Spleen (tissue), 7 donors: ENCODE measurements at regions not wholly inside any gene's neighbourhood (a gene's known extent, or its start where the extent isn't known, plus 50 kb on each side); places are given as distances from the start of the nearest gene placed in this dataset.

Experiments
- POLR2A ChIP-seq, 3 donors: fragments of 450-650 bp; IDR thresholded peaks; one replicate each; pipeline ENCODE4 v1.5.1; 2017; ENCODE audit warnings: antibody characterized with exemption in 3 of 3, mild to moderate bottlenecking in 1 of 3
- POLR2AphosphoS5 ChIP-seq, 3 donors: sonication (generic); formaldehyde crosslinking; IDR thresholded peaks; one replicate each; pipeline ENCODE4 v1.5.1; 2017; ENCODE audit warnings: antibody characterized with exemption in 3 of 3
- TF ChIP-seq, protein P1 (sequence below), 11 experiments: fragments of 200-600 bp in 7 of 11; fragments of 450-650 bp in 4 of 11; sonication (generic) in 4 of 11; IDR thresholded peaks in 8 of 11; conservative IDR thresholded peaks in 3 of 11; 1 replicate in 7 of 11; 2 replicates in 4 of 11; pipeline versions ENCODE4 v1.4.0 to v1.8.0; 2016 to 2021; ENCODE audit warnings: antibody characterized with exemption in 11 of 11, inconsistent platforms in 4 of 11, mild to moderate bottlenecking in 1 of 11
- donor health status: DM: no; HTN: no; CAD: no; lungs with moderate emphysema.
- donor health status: DM: no; HTN: no; CAD: no.
- donor health status: DM: no; HTN: no; CAD: no.

GRCh38 chr10:129105266-129105665 is 361.8 kb upstream of the MGMT start:
- TF ChIP-seq, protein P1, sequence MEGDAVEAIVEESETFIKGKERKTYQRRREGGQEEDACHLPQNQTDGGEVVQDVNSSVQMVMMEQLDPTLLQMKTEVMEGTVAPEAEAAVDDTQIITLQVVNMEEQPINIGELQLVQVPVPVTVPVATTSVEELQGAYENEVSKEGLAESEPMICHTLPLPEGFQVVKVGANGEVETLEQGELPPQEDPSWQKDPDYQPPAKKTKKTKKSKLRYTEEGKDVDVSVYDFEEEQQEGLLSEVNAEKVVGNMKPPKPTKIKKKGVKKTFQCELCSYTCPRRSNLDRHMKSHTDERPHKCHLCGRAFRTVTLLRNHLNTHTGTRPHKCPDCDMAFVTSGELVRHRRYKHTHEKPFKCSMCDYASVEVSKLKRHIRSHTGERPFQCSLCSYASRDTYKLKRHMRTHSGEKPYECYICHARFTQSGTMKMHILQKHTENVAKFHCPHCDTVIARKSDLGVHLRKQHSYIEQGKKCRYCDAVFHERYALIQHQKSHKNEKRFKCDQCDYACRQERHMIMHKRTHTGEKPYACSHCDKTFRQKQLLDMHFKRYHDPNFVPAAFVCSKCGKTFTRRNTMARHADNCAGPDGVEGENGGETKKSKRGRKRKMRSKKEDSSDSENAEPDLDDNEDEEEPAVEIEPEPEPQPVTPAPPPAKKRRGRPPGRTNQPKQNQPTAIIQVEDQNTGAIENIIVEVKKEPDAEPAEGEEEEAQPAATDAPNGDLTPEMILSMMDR (IDR thresholded peaks at IDR 0.05 in 8 of 11, conservative IDR thresholded peaks at IDR 0.05 in 3 of 11) = no peak
- TF ChIP-seq POLR2A (IDR thresholded peaks at IDR 0.05) (no peak), POLR2AphosphoS5 (IDR thresholded peaks at IDR 0.05) (no peak)
